Inflammatory macrophage (primary cell): ENCODE measurements at regions not wholly inside any gene's neighbourhood (a gene's known extent, or its start where the extent isn't known, plus 50 kb on each side); places are given as distances from the start of the nearest gene placed in this dataset.

Source experiments
- DNase-seq, 2 donors: peaks; one replicate each; pipeline ENCODE4 v3.0.0-alpha.2; 2020 to 2022

DNA sequence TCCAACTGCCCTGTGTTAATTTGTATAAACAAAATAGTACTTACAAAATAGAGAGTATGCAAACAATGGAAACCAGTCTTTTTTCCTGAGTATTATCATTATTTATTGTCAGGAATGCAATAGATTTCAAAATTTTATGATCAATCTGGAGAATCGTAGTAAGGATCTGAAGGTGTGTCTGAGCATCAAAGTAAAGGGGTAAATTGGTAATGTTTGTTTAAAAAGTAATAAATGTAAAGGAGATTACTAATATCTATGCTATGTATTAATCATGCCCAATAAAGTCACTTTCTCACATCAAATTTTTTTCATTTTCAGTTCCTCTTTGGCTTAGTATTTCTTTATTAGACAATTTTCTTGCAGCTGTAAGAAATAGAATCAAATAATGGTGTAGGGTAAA is 1507.1 kb upstream of the PCDH7 start:
- no peak for DNase-seq

DNA sequence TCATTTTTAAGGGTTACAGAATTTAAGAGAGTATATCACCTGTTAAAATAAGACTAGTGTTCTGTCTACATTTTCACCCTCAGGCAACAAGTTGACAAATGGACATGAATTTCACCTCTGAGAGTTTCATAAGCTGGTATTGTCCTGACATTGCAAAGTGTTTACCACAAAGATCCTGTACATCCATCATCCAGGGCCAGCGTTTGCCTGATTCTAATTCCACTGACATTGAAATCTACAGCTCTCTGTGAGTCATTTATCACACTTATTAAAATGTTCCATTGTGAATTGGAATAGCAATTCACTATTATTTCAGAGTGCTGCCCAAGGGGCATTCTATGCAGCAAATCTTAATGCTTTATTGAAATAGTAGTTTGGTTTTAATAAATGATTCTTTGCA is 1499.4 kb upstream of the PCDH7 start:
- DNase-seq = no peak

DNA sequence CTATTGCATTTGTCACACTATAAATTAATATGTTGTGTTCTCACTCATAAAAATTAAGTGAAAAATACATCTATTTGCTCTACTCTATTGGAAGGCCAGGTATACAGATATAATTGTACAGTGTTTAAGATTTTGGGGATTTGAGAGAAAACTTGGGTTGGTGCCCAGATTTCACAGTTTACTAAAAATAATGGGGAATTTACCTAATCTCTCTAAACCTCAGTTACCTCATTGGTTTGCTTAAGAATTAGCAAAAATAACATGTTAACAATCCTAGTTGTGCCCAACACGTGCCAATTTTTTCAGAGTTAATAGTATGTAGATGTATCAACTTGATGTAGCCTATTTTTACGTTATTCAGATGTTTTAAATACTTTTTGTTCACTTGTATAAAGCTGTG is 1495.3 kb upstream of the PCDH7 start:
- DNase-seq = no peak

DNA sequence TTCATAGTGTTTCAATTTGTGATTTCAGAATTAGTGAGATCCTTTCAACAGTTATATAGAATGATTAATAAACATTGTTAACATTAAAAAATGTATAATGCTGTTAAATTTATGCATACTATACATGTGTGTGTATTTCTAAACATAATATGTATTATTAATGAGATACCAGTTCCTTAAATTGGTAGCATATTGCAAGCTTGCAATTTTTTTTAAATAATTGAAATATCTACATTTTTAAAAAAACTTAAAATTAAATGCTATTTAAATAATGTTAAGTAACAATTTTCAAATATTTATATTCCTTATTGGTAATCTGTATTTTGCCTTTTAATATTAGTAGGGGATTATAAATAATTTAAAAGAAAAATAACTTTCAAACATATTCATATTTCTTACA is 1479.5 kb upstream of the PCDH7 start:
- no peak for DNase-seq

DNA sequence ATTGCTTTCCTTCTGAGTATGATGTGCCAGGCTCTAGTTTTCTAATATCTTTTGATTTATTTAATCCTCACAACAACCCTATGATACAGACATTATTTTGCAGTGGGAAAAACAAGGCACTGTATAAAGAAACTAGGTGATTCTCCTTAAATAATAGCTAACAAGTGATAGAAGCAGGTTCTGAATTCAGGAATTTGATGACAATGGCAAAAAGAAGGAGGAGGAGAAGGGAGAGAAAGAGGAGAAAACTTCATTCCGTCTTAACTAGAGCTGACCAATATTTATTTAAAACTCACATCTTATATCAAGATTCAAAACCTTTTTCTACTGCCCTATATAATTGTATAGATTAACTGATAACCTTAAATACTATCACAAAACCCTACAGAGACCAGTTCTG is 1477.1 kb upstream of the PCDH7 start:
- no peak for DNase-seq

DNA sequence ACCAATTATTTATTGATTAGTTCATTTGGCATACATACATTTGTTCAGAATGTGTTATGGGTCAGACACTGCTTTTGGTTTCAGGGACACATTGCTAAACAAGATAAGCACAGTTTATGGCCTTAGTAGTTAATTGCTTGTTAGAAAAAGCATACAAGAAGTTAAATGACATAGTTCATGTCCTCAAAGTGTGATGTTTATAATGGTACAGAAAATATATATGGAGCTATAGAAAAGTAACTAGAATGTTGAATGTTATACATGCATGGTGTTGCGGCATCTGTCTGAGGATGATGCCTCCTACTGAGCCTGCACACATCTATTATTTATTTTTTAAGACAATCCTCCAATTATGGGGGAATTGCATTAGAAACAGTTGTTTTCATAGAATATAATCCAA is 1476.3 kb upstream of the PCDH7 start:
- no peak for DNase-seq

DNA sequence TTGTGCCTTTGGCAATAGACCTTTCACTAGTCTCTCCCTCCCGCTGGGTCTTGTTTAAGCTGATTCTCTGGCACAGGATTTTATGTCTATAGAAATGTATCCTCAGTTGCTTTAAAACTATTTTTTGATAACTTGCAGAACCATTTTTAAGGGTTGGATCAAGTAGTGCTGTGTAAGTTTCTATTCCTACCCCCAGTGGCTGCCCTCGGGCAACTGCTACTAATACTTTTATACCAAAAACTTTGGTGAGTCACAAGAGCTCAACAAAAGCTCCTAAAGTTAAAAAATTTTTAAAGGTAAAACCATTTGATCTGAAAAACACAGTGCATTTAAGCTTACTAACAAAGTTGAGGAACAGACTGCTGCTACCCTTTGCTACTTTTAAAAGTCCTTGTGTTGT is 1460.6 kb upstream of the PCDH7 start:
- DNase-seq = no peak

DNA sequence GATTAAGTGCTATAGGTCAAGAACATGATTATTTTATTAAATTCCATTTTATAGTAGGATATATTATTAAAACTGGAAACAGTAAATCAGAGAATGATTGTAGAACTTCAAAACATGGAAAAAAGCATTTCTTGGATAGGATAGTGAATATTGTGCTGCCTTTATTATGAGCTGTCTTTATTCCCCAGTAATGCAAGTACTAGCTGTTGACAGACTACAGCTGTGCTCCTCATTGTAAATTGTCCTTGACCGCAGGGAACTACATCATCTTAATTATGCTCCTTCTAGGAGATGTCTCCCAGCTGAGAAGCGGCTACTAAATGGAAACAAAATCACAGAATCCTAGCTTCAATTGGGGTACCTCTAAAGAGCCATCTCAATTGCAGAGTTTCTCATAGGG is 1457.2 kb upstream of the PCDH7 start:
- no peak for DNase-seq

DNA sequence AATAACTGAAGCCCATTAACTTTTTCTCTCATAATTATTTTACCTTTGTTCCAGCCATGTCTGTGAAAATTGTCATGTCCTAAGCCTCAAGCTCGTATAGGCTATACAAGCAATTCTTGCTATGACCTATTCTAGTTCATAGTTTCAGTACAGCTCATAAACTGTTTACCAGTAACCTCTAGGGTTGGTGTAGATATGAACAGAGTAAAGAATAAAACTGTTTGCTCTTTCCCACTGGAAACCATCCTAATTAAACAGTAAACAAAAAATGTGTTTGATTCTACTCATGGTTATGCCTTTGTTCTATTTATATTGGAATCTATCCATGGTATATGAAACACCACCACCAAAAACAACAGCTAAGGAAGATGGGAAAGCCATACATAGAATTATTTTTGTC is 1444.0 kb upstream of the PCDH7 start:
- DNase-seq = no peak

DNA sequence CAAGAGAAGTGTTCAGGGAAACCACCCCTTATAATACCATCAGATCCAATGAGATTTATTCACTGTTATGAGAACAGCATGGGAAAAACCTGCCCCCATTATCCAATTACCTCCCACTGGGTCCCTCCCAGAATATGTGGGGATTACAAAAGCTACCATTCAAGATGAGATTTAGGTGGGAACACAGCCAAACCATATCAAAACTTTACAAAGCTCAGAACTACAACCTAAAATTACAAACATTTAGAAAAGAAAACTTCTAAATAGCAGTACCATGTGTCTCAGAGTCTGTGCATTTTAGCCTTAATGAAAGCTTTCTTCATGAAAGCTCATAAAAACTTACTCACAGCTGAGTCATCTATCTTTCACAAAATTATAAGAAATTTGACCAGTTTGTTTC is 1442.8 kb upstream of the PCDH7 start:
- no peak for DNase-seq

DNA sequence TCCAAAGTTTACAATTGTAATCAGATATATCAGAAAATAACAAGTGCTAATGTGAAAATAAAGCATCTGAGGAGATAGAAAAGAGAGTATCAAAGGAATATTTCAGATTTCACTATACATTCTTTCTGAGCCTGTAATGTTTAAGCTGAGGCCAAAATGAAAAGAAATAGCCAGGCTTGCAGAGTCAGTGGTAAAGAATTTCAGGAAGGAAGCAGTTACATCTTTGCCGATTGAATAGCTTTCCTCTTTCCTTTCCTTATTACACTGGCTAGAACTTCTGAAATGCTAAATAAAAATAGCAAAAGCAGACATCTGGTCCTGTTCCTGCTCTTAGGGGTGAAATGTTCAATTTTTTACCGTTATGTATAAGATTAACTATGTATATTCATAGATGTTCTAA is 1441.6 kb upstream of the PCDH7 start:
- no peak for DNase-seq

DNA sequence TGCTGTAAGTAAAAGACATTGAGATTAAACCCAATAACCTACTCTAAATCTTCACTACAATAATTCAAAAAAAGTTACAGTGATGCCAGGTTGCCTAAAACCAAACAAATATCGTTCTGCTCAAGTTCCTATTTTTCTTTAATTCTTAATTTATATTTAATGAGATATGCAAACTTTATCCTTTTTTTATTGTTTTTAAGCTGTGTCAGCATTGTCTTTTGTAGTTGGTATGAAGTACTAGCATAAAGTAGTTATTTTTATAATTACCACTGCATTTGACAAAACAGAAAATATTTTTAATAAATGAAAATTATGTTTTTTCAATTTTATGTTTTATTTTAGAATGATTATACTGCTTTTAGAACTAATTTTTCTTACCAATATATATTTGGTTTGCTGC is 1431.1 kb upstream of the PCDH7 start:
- no peak for DNase-seq

DNA sequence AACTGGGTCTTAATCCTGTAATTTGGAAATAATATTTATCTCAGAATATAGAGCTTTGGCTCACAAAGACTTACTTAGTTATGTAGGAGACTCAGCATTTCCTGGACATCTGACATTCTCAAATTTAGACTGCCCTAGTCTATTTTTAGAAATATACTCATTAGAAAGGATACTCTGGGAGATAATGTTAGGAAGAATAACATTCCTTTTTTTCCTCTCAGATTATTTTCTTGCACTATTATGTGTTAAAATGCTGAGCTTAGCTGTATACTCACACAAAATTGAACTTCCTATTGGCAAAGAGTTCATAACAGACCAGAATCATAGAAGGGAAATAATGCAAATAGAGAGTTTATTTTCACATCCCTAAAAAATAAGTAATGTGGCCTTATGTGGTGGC is 1424.9 kb upstream of the PCDH7 start:
- DNase-seq = no peak

DNA sequence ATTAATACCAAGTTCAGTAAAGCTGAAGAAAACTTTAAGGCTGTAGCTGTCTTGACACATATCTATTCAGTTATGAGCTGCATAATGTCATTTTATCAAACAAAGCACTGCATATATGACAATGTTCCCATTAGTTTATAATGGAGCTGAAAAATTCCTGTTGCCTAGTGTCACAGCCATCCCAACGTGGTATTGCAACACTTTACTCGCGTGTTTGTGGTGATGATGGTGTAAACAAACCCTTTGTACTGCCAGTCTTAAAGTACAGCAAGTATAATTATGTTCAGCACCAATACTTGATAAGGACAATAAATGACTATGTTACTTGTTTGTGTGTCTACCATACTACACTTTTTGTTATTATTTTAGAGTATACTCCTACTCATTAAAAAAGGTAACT is 1415.6 kb upstream of the PCDH7 start:
- DNase-seq = no peak

DNA sequence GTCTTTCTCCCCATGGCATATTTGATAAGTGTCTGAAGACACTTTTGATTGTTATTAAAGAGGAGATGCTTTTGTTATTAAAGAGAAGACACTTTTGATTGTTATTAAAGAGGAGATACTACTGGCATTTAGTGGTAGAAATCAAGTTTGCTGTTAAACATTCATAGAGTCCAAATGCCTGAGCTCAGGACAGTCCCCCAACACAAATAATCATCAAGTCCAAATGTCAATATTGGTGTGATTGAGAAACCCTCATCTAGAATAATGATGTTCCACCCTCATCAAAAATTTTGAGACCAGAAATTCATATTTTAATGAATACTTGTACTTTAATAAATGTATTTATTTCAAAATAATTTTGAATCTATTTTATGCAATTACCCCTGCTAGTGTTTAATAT is 1412.9 kb upstream of the PCDH7 start:
- DNase-seq = no peak

DNA sequence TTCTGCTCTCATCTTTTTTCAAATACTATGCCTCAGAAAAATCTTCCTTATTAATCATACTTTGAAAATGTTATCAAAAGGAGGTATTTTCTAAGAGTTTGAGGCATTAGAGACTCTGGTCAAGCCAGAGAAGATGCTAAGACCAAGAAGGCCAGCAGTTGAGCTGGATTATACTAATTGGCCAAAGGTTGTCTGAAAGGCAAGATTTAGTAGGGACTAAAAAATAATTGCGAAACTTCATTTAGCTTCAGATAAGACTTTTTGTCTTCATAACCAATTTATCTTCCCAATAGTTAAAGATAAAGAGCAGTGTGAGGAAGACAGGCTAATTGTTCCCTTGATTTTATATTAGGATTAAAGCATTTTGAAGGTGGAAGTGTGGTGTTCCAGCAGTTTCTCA is 1412.4 kb upstream of the PCDH7 start:
- DNase-seq = no peak

DNA sequence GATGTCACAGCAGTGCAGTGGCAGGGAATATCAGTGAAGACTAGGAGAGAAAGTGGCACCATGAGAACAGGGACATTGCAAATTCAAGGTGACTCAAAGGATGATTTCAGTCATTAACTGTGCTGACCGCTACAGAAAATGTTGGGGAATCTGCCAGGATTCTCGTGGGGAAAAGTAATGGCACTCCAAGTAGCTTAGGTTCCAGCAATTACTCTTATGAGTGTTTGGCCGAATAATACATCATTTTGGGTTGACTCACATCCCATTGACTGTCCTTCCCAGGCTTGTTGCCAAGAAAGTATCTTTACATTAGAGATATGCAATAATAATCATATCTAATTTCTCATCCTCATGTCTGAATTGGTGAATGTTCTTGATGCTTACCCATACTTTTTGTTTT is 1411.1 kb upstream of the PCDH7 start:
- no peak for DNase-seq

DNA sequence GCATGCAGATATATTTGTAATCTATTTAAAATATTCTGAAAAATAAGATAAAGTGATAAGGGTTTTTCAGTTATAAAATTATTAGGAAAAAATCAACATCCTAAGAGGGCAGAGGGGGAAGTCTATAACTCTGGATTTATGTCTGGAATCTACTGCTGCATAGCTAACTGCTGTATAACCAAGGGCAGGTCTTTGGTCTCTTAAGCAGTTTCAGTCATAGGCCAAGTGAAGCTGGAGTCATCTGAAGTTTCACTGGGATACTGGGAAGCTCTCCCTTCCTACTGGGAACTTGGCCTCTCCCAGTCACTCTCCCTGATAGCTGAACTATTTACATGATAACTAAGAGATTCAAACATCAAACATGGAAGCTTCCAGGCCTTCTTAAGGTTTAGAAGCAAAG is 1409.9 kb upstream of the PCDH7 start:
- no peak for DNase-seq

DNA sequence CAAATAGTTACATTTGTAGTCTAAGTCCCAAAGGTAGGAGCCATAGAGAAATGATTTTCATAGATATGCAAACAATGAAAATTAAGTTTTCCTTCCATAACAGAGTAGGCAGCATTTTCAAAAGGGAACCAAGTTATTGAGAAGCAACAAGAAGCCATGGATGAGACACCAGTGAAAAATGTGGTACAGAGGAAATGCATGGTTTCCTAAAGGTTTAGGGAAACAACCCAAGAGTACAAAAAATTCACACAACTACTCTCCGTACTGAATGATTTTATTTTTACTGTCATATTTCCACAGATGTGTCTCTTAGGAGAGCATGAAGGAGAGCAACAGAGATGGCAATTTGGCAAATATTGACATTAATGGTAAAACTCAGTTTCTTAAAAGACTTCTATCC is 1408.9 kb upstream of the PCDH7 start:
- no peak for DNase-seq

DNA sequence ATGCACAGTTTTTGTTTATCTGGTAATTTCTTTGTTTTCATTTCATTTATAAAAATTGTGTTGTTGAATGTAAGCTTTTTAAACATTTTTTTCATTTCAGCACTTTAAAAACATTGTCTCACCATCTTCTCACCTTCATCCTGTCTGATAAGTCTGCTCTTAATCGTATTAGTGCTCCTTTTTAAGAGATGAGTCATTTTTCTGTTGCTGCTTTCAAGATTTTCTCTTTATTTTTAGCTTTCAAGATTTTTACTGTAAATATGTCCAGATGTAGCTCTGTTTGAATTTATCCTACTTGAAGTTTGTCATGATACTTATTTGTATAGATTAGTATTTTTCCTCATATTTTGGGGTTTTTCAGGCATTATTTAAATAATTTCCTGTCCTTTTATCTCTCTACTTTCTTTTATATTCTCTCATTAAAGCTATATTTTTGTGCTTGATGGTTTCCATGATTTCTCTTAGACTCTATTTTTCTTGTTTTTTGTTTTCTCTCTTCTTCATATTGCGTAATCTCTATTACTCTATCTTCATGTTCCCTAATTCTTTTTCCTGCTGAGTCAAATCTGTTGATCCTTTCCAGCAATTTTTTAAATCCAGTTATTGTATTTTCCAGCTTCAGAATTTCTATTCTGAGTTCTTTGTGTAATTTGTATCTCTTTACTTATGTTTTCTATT is 1400.4 kb upstream of the PCDH7 start:
- DNase-seq = no peak

DNA sequence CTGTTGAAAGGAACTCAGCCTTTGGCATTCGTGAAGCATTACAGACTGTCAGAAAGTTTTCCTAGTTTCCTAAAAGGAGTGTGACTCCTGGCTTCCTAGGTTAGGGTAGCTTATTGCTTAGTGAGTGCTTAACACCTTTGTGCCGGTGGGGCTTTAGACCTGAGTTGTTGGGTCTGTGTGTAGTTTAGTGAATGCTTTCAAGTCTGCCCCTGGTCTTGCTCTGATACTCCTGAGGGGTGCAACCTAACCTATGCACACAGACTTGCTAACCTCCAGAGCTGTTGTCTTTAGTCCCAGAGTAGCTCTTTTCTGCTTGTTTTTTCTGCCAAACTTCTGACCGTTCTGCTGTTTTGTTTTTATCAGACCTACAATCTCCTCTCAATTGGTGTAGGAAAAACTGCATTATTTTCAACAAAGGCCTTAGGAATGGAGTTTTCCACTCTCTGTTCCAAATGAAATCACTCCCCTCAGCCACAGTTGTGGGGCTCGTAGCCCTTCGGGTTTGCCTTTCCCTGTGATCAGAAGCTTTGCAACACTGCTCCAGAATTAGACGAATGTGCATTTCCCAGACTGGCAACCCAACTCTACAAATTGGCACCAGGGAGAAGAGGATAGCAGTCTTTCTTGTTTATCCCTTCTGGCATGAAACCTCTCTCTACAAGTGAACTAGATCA is 1399.1 kb upstream of the PCDH7 start:
- no peak for DNase-seq

DNA sequence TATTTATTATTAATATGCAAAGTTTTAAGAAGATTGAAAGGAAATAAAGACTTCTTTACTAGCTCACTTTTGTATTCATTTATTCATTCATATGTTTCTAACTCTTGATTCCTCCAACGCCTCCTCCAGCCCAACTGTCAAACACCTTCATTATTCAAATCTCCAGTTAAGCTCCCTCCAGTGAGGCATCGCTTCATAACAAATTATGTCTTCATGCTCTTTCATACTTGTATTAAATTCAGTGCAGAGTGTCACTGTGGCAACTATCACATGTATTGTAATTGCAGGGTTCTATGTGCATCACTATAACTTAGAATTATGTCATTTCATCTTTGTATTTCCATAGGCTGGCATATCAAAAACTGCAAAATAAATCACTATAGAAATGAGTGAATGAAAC is 1394.2 kb upstream of the PCDH7 start:
- no peak for DNase-seq

DNA sequence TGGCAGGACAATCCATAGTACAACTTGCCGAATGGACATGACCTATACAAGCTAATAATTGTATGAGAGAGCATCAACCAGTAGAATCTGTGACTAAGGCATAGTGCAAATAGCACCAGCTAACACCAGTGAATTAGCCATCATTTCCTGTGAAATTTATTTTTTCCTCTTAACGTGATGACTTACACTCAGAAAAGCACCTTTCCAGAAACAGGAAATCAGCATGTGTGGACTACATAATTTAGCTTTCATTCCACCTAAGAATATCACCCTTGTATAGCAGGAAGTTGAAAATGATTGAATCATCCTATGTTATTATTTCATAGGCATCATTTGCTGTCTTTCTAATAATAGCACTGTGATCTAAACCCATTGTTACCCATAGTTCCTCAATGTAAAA is 1393.4 kb upstream of the PCDH7 start:
- DNase-seq = no peak

DNA sequence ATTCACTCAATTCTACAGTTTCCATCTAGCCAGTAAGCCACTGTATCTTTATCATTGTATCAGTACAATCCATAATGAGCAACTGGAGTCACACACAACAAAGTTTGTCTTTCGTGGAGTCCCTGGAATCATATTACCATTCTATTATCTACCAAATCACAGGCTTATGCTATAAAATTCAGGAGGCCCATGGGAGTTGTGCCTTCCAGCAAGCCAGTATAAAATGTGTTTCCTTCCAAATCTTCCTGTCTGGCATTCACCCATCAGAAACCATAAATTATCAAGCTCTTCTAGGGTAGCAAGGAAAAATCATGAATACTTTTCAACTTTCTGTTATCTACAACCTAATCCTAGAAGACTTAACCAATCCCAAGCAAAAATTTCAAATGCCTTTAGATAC is 1383.3 kb upstream of the PCDH7 start:
- DNase-seq = no peak

DNA sequence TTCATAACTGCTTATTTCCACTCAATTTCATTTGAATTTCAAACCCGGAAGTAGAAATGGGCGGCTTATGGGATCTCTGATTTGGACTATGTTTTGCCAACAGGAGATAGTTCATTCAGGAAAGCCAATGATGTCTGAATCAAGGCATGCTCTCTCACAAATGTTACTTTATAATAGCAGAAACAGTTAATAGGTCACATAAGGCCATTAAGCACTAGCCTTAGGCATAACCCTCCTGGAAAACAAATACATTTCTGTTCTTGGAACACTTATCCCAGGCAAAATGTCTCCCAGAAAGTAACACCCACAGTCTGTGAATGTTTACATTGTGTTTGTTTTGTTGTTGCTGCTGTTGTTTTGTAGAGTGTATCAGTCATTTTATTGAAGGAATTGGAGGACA is 1347.2 kb upstream of the PCDH7 start:
- no peak for DNase-seq
